WTC11 (cell line): ENCODE measurements at regions not wholly inside any gene's neighbourhood (a gene's known extent, or its start where the extent isn't known, plus 50 kb on each side); places are given as distances from the start of the nearest gene placed in this dataset.

Source experiments
- ATAC-seq: fragments of 200-7000 bp; cut with Tn5 transposase; 2 replicates; pipeline ENCODE4 v1.10.0; 2021; ENCODE audit warnings: mild to moderate bottlenecking, moderate library complexity
- CTCF ChIA-PET: fragments of 300-600 bp; sonication (Branson Sonifier 250); formaldehyde crosslinking; loops from one replicate; lab custom pipeline; 2021; ENCODE audit warnings: antibody characterized with exemption; lab: Charles Lee
- POLR2A ChIA-PET: fragments of 350-600 bp; sonication (Branson Sonifier 250); formaldehyde crosslinking; loops from one replicate; lab custom pipeline; 2021; ENCODE audit warnings: antibody characterized with exemption; lab: Charles Lee
- DNase-seq: peaks from one replicate; pipeline ENCODE4 v3.0.0; 2021; ENCODE audit warnings: low spot score
- H3K27ac Mint-ChIP-seq: 2 replicates; pipeline ENCODE4 v1.8.0; 2021; ENCODE audit warnings: mixed read lengths
- H3K27me3 Mint-ChIP-seq: 2 replicates; pipeline ENCODE4 v1.8.0; 2021; ENCODE audit warnings: low read depth, mild to moderate bottlenecking, moderate library complexity, mixed read lengths
- H3K36me3 Mint-ChIP-seq: 2 replicates; pipeline ENCODE4 v1.8.0; 2021; ENCODE audit warnings: mixed read lengths
- H3K4me1 Mint-ChIP-seq: 2 replicates; pipeline ENCODE4 v1.8.0; 2022; ENCODE audit warnings: mixed read lengths
- H3K4me3 Mint-ChIP-seq: 2 replicates; pipeline ENCODE4 v1.8.0; 2021; ENCODE audit warnings: mild to moderate bottlenecking, moderate library complexity, mixed read lengths
- H3K9me3 Mint-ChIP-seq: 2 replicates; pipeline ENCODE4 v1.8.0; 2021; ENCODE audit warnings: mixed read lengths
- AFF4 ChIP-seq: sonication (generic); formaldehyde crosslinking; IDR thresholded peaks from 2 replicates; pipeline ENCODE4 v1.8.1; 2023; ENCODE audit warnings: mild to moderate bottlenecking, missing genetic modification reagents, borderline replicate concordance
- ATF1 ChIP-seq: sonication (generic); formaldehyde crosslinking; IDR thresholded peaks from 2 replicates; pipeline ENCODE4 v1.8.1; 2023; ENCODE audit warnings: mild to moderate bottlenecking, moderate library complexity, missing genetic modification reagents
- ATF6 ChIP-seq: sonication (generic); formaldehyde crosslinking; IDR thresholded peaks from 2 replicates; pipeline ENCODE4 v1.8.1; 2023; ENCODE audit warnings: mild to moderate bottlenecking, missing genetic modification reagents
- NR1H2 ChIP-seq: sonication (generic); formaldehyde crosslinking; IDR thresholded peaks from 2 replicates; pipeline ENCODE4 v1.9.0; 2021; ENCODE audit warnings: mild to moderate bottlenecking, moderate library complexity, missing genetic modification reagents
- PRRX2 ChIP-seq: fragments of 250-450 bp; sonication (Bioruptor Pico); IDR thresholded peaks from 2 replicates; pipeline ENCODE4 v1.8.0; 2021; ENCODE audit warnings: mild to moderate bottlenecking
- SOX15 ChIP-seq: fragments of 250-450 bp; sonication (Bioruptor Pico); IDR thresholded peaks from 2 replicates; pipeline ENCODE4 v1.9.0; 2021; ENCODE audit warnings: mild to moderate bottlenecking
- USF2 ChIP-seq: sonication (generic); formaldehyde crosslinking; IDR thresholded peaks from 2 replicates; pipeline ENCODE4 v1.8.1; 2023; ENCODE audit warnings: mild to moderate bottlenecking, missing genetic modification reagents, moderate library complexity
- ZNF121 ChIP-seq: sonication (generic); formaldehyde crosslinking; IDR thresholded peaks from 2 replicates; pipeline ENCODE4 v1.8.0; 2023; ENCODE audit warnings: missing genetic modification reagents
- ZNF138 ChIP-seq: sonication (generic); formaldehyde crosslinking; conservative IDR thresholded peaks from 2 replicates; pipeline ENCODE4 v1.8.1; 2022; ENCODE audit warnings: mild to moderate bottlenecking, moderate library complexity, missing genetic modification reagents
- ZNF263 ChIP-seq: sonication (generic); formaldehyde crosslinking; IDR thresholded peaks from 2 replicates; pipeline ENCODE4 v1.8.1; 2022; ENCODE audit warnings: low read depth, mild to moderate bottlenecking, moderate library complexity, missing genetic modification reagents
- ZNF416 ChIP-seq: fragments of 250-450 bp; sonication (Bioruptor Pico); IDR thresholded peaks from 2 replicates; pipeline ENCODE4 v1.9.0; 2021; ENCODE audit warnings: mild to moderate bottlenecking, inconsistent platforms
- ZNF671 ChIP-seq: fragments of 250-450 bp; sonication (Bioruptor Pico); IDR thresholded peaks from 2 replicates; pipeline ENCODE4 v1.8.0; 2021; ENCODE audit warnings: mild to moderate bottlenecking
- TF ChIP-seq, protein P1 (sequence below): sonication (generic); formaldehyde crosslinking; conservative IDR thresholded peaks from 2 replicates; pipeline ENCODE4 v1.8.1; 2023; ENCODE audit warnings: mild to moderate bottlenecking, low read depth, missing genetic modification reagents, moderate library complexity
- TF ChIP-seq, protein P2 (sequence below): fragments of 250-450 bp; sonication (Bioruptor Pico); IDR thresholded peaks from 2 replicates; pipeline ENCODE4 v1.9.0; 2021; ENCODE audit warnings: mild to moderate bottlenecking
- TF ChIP-seq, protein P3 (sequence below): sonication (generic); formaldehyde crosslinking; IDR thresholded peaks from 2 replicates; pipeline ENCODE4 v1.8.0; 2022; ENCODE audit warnings: missing genetic modification reagents
- TF ChIP-seq, protein P4 (sequence below): fragments of 250-450 bp; sonication (Bioruptor Pico); IDR thresholded peaks from 2 replicates; pipeline ENCODE4 v1.8.0; 2021; ENCODE audit warnings: mild to moderate bottlenecking
- TF ChIP-seq, protein P5 (sequence below): sonication (generic); formaldehyde crosslinking; IDR thresholded peaks from 2 replicates; pipeline ENCODE4 v1.8.0; 2022; ENCODE audit warnings: mild to moderate bottlenecking, missing genetic modification reagents

- TF ChIP-seq AFF4 (CRISPR knock-in tag), result no peak
- TF ChIP-seq ATF6 (CRISPR knock-in tag), result no peak
- TF ChIP-seq, protein P1, sequence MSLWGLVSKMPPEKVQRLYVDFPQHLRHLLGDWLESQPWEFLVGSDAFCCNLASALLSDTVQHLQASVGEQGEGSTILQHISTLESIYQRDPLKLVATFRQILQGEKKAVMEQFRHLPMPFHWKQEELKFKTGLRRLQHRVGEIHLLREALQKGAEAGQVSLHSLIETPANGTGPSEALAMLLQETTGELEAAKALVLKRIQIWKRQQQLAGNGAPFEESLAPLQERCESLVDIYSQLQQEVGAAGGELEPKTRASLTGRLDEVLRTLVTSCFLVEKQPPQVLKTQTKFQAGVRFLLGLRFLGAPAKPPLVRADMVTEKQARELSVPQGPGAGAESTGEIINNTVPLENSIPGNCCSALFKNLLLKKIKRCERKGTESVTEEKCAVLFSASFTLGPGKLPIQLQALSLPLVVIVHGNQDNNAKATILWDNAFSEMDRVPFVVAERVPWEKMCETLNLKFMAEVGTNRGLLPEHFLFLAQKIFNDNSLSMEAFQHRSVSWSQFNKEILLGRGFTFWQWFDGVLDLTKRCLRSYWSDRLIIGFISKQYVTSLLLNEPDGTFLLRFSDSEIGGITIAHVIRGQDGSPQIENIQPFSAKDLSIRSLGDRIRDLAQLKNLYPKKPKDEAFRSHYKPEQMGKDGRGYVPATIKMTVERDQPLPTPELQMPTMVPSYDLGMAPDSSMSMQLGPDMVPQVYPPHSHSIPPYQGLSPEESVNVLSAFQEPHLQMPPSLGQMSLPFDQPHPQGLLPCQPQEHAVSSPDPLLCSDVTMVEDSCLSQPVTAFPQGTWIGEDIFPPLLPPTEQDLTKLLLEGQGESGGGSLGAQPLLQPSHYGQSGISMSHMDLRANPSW (CRISPR knock-in tag), result no peak
- TF ChIP-seq ZNF671 (CRISPR knock-in tag), result no peak
- TF ChIP-seq, protein P2, sequence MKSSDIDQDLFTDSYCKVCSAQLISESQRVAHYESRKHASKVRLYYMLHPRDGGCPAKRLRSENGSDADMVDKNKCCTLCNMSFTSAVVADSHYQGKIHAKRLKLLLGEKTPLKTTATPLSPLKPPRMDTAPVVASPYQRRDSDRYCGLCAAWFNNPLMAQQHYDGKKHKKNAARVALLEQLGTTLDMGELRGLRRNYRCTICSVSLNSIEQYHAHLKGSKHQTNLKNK (CRISPR knock-in tag), result no peak
- TF ChIP-seq, all 79 proteins: peak for 0
These were observed 476.5 kb upstream of the MAP3K7 start (continued) for GRCh38 chr6:91063362-91063761.

GRCh38 chr6:91057689-91058088 is 470.8 kb upstream of the MAP3K7 start:
- DNase-seq (no peak), ATAC-seq (no peak)
- Mint-ChIP-seq H3K27ac (no peak overlapping the region), H3K36me3 (peaks cover 18% of the 10 kb centered on the region), H3K9me3 (peaks cover 40% of the 10 kb centered on the region), H3K4me1 (peaks cover 6% of the 10 kb centered on the region), H3K27me3 (no peaks in the 10 kb centered on the region; the same call in 1 of the 2 replicates), H3K4me3 (no peak overlapping the region)
- ChIA-PET CTCF (no interaction called here), POLR2A (no interaction called here)
- no peak for TF ChIP-seq ZNF121 (CRISPR knock-in tag)
- TF ChIP-seq, protein P3, sequence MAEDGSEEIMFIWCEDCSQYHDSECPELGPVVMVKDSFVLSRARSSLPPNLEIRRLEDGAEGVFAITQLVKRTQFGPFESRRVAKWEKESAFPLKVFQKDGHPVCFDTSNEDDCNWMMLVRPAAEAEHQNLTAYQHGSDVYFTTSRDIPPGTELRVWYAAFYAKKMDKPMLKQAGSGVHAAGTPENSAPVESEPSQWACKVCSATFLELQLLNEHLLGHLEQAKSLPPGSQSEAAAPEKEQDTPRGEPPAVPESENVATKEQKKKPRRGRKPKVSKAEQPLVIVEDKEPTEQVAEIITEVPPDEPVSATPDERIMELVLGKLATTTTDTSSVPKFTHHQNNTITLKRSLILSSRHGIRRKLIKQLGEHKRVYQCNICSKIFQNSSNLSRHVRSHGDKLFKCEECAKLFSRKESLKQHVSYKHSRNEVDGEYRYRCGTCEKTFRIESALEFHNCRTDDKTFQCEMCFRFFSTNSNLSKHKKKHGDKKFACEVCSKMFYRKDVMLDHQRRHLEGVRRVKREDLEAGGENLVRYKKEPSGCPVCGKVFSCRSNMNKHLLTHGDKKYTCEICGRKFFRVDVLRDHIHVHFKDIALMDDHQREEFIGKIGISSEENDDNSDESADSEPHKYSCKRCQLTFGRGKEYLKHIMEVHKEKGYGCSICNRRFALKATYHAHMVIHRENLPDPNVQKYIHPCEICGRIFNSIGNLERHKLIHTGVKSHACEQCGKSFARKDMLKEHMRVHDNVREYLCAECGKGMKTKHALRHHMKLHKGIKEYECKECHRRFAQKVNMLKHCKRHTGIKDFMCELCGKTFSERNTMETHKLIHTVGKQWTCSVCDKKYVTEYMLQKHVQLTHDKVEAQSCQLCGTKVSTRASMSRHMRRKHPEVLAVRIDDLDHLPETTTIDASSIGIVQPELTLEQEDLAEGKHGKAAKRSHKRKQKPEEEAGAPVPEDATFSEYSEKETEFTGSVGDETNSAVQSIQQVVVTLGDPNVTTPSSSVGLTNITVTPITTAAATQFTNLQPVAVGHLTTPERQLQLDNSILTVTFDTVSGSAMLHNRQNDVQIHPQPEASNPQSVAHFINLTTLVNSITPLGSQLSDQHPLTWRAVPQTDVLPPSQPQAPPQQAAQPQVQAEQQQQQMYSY (CRISPR knock-in tag), result no peak
- no peak for TF ChIP-seq ZNF263 (CRISPR knock-in tag)
- no peak for TF ChIP-seq ZNF416 (CRISPR knock-in tag)
- no peak for TF ChIP-seq USF2
- TF ChIP-seq PRRX2 (CRISPR knock-in tag), result no peak
- TF ChIP-seq, protein P4, sequence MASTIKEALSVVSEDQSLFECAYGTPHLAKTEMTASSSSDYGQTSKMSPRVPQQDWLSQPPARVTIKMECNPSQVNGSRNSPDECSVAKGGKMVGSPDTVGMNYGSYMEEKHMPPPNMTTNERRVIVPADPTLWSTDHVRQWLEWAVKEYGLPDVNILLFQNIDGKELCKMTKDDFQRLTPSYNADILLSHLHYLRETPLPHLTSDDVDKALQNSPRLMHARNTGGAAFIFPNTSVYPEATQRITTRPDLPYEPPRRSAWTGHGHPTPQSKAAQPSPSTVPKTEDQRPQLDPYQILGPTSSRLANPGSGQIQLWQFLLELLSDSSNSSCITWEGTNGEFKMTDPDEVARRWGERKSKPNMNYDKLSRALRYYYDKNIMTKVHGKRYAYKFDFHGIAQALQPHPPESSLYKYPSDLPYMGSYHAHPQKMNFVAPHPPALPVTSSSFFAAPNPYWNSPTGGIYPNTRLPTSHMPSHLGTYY (CRISPR knock-in tag), result no peak
- no peak for TF ChIP-seq ZNF138 (CRISPR knock-in tag)
- no peak for TF ChIP-seq SOX15
- TF ChIP-seq ATF1 (CRISPR knock-in tag), result no peak
- TF ChIP-seq, protein P5, sequence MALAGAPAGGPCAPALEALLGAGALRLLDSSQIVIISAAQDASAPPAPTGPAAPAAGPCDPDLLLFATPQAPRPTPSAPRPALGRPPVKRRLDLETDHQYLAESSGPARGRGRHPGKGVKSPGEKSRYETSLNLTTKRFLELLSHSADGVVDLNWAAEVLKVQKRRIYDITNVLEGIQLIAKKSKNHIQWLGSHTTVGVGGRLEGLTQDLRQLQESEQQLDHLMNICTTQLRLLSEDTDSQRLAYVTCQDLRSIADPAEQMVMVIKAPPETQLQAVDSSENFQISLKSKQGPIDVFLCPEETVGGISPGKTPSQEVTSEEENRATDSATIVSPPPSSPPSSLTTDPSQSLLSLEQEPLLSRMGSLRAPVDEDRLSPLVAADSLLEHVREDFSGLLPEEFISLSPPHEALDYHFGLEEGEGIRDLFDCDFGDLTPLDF (CRISPR knock-in tag), result no peak
- no peak for TF ChIP-seq NR1H2
- TF ChIP-seq, all 79 proteins: peak for 0
